ENCODE measurements at regions not wholly inside any gene's neighbourhood (a gene's known extent, or its start where the extent isn't known, plus 50 kb on each side); places are given as distances from the start of the nearest gene placed in this dataset.

- TF ChIP-seq, protein P1, sequence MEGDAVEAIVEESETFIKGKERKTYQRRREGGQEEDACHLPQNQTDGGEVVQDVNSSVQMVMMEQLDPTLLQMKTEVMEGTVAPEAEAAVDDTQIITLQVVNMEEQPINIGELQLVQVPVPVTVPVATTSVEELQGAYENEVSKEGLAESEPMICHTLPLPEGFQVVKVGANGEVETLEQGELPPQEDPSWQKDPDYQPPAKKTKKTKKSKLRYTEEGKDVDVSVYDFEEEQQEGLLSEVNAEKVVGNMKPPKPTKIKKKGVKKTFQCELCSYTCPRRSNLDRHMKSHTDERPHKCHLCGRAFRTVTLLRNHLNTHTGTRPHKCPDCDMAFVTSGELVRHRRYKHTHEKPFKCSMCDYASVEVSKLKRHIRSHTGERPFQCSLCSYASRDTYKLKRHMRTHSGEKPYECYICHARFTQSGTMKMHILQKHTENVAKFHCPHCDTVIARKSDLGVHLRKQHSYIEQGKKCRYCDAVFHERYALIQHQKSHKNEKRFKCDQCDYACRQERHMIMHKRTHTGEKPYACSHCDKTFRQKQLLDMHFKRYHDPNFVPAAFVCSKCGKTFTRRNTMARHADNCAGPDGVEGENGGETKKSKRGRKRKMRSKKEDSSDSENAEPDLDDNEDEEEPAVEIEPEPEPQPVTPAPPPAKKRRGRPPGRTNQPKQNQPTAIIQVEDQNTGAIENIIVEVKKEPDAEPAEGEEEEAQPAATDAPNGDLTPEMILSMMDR (IDR thresholded peaks at IDR 0.05), result no peak
- TF ChIP-seq EZH2 (IDR thresholded peaks at IDR 0.05), result no peak
Measured at GRCh38 chr3:86629511-86629910, 361.4 kb downstream of the VGLL3 start.
